Breast epithelium (tissue), 3 donors: ENCODE measurements at regions not wholly inside any gene's neighbourhood (a gene's known extent, or its start where the extent isn't known, plus 50 kb on each side); places are given as distances from the start of the nearest gene placed in this dataset.

ENCODE experiments used
- CTCF ChIP-seq, 3 donors: fragments of 450-650 bp; IDR thresholded peaks; one replicate each; pipeline ENCODE4 v1.5.1; 2016 to 2017; ENCODE audit warnings: antibody characterized with exemption in 3 of 3, mild to moderate bottlenecking in 3 of 3, moderate library complexity in 3 of 3
- POLR2AphosphoS5 ChIP-seq, 3 donors: sonication (generic); formaldehyde crosslinking; IDR thresholded peaks; one replicate each; pipeline ENCODE4 v1.6.1; 2017; ENCODE audit warnings: antibody characterized with exemption in 3 of 3

- no peak for TF ChIP-seq CTCF (IDR thresholded peaks at IDR 0.05)
- no peak for TF ChIP-seq POLR2AphosphoS5 (IDR thresholded peaks at IDR 0.05)
Observed at GRCh38 chr3:146709969-146710368, 104.8 kb upstream of the PLSCR5 start.
